MM.1S (cell line): ENCODE measurements at regions not wholly inside any gene's neighbourhood (a gene's known extent, or its start where the extent isn't known, plus 50 kb on each side); places are given as distances from the start of the nearest gene placed in this dataset.

Experiments used
- DNase-seq: peaks from one replicate; pipeline ENCODE4 v3.0.0-alpha.2; 2015
- H2AFZ ChIP-seq: fragments of 300-600 bp; sonication (generic); 2 replicates; pipeline ENCODE4 v1.6.0; 2016; ENCODE audit warnings: antibody characterized with exemption, low read length
- H3F3A ChIP-seq: fragments of 300-600 bp; sonication (generic); 2 replicates; pipeline ENCODE4 v1.6.1; 2016; ENCODE audit warnings: mild to moderate bottlenecking, antibody characterized with exemption, low read length, moderate library complexity, mixed read lengths; ENCODE audit not compliant: insufficient read depth
- H3K27ac ChIP-seq: fragments of 300-600 bp; sonication (generic); 2 replicates; pipeline ENCODE4 v1.5.1; 2016; ENCODE audit warnings: mild to moderate bottlenecking, low read length
- H3K27me3 ChIP-seq: fragments of 300-600 bp; sonication (generic); replicated peaks from 2 replicates; pipeline ENCODE4 v1.6.0; 2016; ENCODE audit warnings: low read length; ENCODE audit not compliant: insufficient read depth
- H3K36me3 ChIP-seq: fragments of 300-600 bp; sonication (generic); replicated peaks from 2 replicates; pipeline ENCODE4 v1.6.1; 2016; ENCODE audit warnings: mild to moderate bottlenecking, low read length, mixed read lengths; ENCODE audit not compliant: insufficient read depth
- H3K4me1 ChIP-seq: fragments of 300-600 bp; sonication (generic); 2 replicates; pipeline ENCODE4 v1.6.1; 2016; ENCODE audit warnings: low read length, mixed read lengths
- H3K4me2 ChIP-seq: fragments of 300-600 bp; sonication (generic); 2 replicates; pipeline ENCODE4 v1.6.0; 2016; ENCODE audit warnings: low read depth, low read length
- H3K4me3 ChIP-seq: fragments of 300-600 bp; sonication (generic); 2 replicates; pipeline ENCODE4 v1.5.1; 2016; ENCODE audit warnings: low read length, mixed read lengths
- H3K79me2 ChIP-seq: fragments of 300-600 bp; sonication (generic); 2 replicates; pipeline ENCODE4 v1.6.1; 2016; ENCODE audit warnings: mixed run types, low read length, mixed read lengths
- H3K9ac ChIP-seq: fragments of 300-600 bp; sonication (generic); 2 replicates; pipeline ENCODE4 v1.6.1; 2016; ENCODE audit warnings: low read length, mixed read lengths
- H3K9me2 ChIP-seq: fragments of 300-600 bp; sonication (generic); replicated peaks from 2 replicates; pipeline ENCODE4 v1.6.1; 2016; ENCODE audit warnings: mild to moderate bottlenecking, low read length, mixed read lengths; ENCODE audit not compliant: insufficient read depth
- H3K9me3 ChIP-seq: fragments of 300-600 bp; sonication (generic); replicated peaks from 2 replicates; pipeline ENCODE4 v1.6.1; 2016; ENCODE audit warnings: mild to moderate bottlenecking, low read length, mixed read lengths; ENCODE audit not compliant: insufficient read depth
- H4K20me1 ChIP-seq: fragments of 300-600 bp; sonication (generic); 2 replicates; pipeline ENCODE4 v1.6.1; 2016; ENCODE audit warnings: mild to moderate bottlenecking, low read length, moderate library complexity, mixed read lengths; ENCODE audit not compliant: insufficient read depth
- CTCF ChIP-seq: fragments of 300-600 bp; sonication (generic); IDR thresholded peaks from 2 replicates; pipeline ENCODE4 v1.5.1; 2016; ENCODE audit warnings: antibody characterized with exemption, low read length, mixed read lengths
- EZH2 ChIP-seq: fragments of 300-600 bp; sonication (generic); optimal IDR thresholded peaks from 2 replicates; pipeline ENCODE3; 2017; ENCODE audit warnings: low read depth, mild to moderate bottlenecking, antibody characterized with exemption, low read length, mixed read lengths
- EZH2phosphoT487 ChIP-seq: fragments of 300-600 bp; sonication (generic); IDR thresholded peaks from 2 replicates; pipeline ENCODE4 v1.6.1; 2018; ENCODE audit warnings: antibody characterized with exemption, low read length

- Histone ChIP-seq H3F3A (no peaks in the 10 kb centered on the region), H3K79me2 (no peaks in the 10 kb centered on the region), H3K36me3 (no peaks in the 10 kb centered on the region), H3K4me1 (no peaks in the 10 kb centered on the region), H3K9me3 (no peaks in the 10 kb centered on the region), H3K9me2 (no peaks in the 10 kb centered on the region), H3K4me2 (no peak overlapping the region), H3K9ac (no peak overlapping the region), H4K20me1 (no peaks in the 10 kb centered on the region), H3K27me3 (no peaks in the 10 kb centered on the region), H3K4me3 (no peak overlapping the region), H3K27ac (no peak overlapping the region), H2AFZ (no peak overlapping the region)
- DNase-seq, result no peak
- no peak for TF ChIP-seq EZH2phosphoT487
- no peak for TF ChIP-seq EZH2
- TF ChIP-seq CTCF, result no peak
Observed at GRCh38 chr1:118826669-118827068, 161.5 kb downstream of the TBX15 start.

GRCh38 chr1:118825619-118826018 is 162.5 kb downstream of the TBX15 start:
- H2AFZ ChIP-seq, result no peak overlapping the region
- H4K20me1 ChIP-seq, result no peaks in the 10 kb centered on the region
- no peaks in the 10 kb centered on the region for H3K9me3 ChIP-seq
- no peaks in the 10 kb centered on the region for H3K4me1 ChIP-seq
- H3K4me2 ChIP-seq, result no peak overlapping the region
- H3K79me2 ChIP-seq, result no peaks in the 10 kb centered on the region
- H3F3A ChIP-seq, result no peaks in the 10 kb centered on the region
- no peaks in the 10 kb centered on the region for H3K36me3 ChIP-seq
- H3K9ac ChIP-seq, result no peak overlapping the region
- H3K9me2 ChIP-seq, result no peaks in the 10 kb centered on the region
- H3K27me3 ChIP-seq, result no peaks in the 10 kb centered on the region
- no peak for TF ChIP-seq EZH2phosphoT487
- TF ChIP-seq CTCF, result no peak
- TF ChIP-seq EZH2, result no peak
- no peak overlapping the region for H3K4me3 ChIP-seq
- H3K27ac ChIP-seq, result no peak overlapping the region
- DNase-seq, result no peak

- no peaks in the 10 kb centered on the region for H4K20me1 ChIP-seq
- no peak overlapping the region for H3K9ac ChIP-seq
- H3K9me2 ChIP-seq, result no peaks in the 10 kb centered on the region
- TF ChIP-seq EZH2phosphoT487 (no peak), CTCF (no peak), EZH2 (no peak)
- no peak overlapping the region for H3K4me2 ChIP-seq
- H2AFZ ChIP-seq, result no peak overlapping the region
- no peaks in the 10 kb centered on the region for H3K9me3 ChIP-seq
- no peaks in the 10 kb centered on the region for H3F3A ChIP-seq
- H3K4me3 ChIP-seq, result no peak overlapping the region
- no peaks in the 10 kb centered on the region for H3K36me3 ChIP-seq
- H3K27ac ChIP-seq, result no peak overlapping the region
- no peaks in the 10 kb centered on the region for H3K27me3 ChIP-seq
- DNase-seq, result no peak
- H3K4me1 ChIP-seq, result no peaks in the 10 kb centered on the region
- H3K79me2 ChIP-seq, result no peaks in the 10 kb centered on the region
Observed at GRCh38 chr1:118821801-118822200, 166.3 kb downstream of the TBX15 start.
